HepG2 (cell line): ENCODE measurements at regions not wholly inside any gene's neighbourhood (a gene's known extent, or its start where the extent isn't known, plus 50 kb on each side); places are given as distances from the start of the nearest gene placed in this dataset.

Experiments
- JDP2 ChIP-seq: sonication (generic); formaldehyde crosslinking; IDR thresholded peaks from 2 replicates; pipeline ENCODE4 v1.8.1; 2022; ENCODE audit warnings: missing genetic modification reagents, borderline replicate concordance
- TF ChIP-seq, protein P1 (sequence below): sonication (generic); formaldehyde crosslinking; IDR thresholded peaks from 2 replicates; pipeline ENCODE4 v1.9.0; 2022; ENCODE audit warnings: low read depth, missing genetic modification reagents
- TF ChIP-seq, protein P2 (sequence below): sonication (generic); formaldehyde crosslinking; IDR thresholded peaks from 2 replicates; pipeline ENCODE4 v1.5.1; 2020; ENCODE audit warnings: mild to moderate bottlenecking, missing genetic modification reagents
- TF ChIP-seq, protein P3 (sequence below): sonication (generic); formaldehyde crosslinking; IDR thresholded peaks from 2 replicates; pipeline ENCODE4 v1.4.0; 2020; ENCODE audit warnings: missing genetic modification reagents

DNA sequence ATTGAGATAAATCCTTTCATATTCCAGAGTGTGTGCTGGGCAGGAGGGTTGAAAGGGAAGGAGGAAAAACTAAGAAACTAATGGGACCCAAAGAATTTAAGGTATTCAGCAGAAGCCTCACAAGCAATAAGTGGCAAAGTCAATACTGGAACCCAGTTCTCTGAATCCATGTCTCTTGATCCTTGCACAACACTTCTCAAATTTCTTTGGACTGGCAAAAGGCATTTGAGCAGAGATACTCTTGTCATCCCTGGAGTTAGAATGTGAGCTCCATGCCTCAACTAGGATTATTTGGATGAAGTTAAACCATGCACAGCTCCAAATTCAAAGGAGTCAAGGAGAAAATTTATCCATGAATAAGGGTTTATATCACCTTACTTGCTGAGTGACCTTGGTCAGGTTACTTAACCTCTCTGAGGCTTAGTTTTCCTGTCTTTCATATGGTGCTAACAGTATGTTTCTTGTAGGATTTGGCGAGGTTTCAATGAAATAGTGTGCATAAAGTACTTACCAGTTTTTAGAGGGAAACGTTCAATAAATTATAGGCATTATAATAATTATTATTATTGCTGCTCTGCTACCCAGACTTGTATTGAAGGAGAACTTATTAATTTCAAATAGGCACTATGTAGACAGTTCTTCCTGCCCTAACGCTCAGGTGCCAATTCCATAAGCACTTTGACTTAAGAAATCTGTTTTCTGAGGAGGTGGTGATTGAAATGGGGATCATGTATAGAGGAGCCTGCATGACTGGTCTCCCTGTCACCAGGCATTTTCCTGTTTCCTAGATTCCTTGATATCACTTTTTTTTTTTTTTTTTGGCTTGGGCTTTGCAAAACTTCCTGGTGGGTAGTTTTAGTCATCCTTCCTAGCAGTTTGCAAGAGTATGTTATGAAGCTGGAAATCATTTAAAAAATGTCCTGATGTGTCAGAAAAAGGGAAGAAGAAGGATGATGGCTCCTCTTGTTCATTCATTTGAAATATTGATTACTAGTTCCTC lies 125.0 kb upstream of the JUN start (continued):
- TF ChIP-seq, protein P1, sequence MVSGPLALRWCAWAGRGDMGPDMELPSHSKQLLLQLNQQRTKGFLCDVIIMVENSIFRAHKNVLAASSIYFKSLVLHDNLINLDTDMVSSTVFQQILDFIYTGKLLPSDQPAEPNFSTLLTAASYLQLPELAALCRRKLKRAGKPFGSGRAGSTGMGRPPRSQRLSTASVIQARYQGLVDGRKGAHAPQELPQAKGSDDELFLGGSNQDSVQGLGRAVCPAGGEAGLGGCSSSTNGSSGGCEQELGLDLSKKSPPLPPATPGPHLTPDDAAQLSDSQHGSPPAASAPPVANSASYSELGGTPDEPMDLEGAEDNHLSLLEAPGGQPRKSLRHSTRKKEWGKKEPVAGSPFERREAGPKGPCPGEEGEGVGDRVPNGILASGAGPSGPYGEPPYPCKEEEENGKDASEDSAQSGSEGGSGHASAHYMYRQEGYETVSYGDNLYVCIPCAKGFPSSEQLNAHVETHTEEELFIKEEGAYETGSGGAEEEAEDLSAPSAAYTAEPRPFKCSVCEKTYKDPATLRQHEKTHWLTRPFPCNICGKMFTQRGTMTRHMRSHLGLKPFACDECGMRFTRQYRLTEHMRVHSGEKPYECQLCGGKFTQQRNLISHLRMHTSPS = no peak
- TF ChIP-seq, protein P2, sequence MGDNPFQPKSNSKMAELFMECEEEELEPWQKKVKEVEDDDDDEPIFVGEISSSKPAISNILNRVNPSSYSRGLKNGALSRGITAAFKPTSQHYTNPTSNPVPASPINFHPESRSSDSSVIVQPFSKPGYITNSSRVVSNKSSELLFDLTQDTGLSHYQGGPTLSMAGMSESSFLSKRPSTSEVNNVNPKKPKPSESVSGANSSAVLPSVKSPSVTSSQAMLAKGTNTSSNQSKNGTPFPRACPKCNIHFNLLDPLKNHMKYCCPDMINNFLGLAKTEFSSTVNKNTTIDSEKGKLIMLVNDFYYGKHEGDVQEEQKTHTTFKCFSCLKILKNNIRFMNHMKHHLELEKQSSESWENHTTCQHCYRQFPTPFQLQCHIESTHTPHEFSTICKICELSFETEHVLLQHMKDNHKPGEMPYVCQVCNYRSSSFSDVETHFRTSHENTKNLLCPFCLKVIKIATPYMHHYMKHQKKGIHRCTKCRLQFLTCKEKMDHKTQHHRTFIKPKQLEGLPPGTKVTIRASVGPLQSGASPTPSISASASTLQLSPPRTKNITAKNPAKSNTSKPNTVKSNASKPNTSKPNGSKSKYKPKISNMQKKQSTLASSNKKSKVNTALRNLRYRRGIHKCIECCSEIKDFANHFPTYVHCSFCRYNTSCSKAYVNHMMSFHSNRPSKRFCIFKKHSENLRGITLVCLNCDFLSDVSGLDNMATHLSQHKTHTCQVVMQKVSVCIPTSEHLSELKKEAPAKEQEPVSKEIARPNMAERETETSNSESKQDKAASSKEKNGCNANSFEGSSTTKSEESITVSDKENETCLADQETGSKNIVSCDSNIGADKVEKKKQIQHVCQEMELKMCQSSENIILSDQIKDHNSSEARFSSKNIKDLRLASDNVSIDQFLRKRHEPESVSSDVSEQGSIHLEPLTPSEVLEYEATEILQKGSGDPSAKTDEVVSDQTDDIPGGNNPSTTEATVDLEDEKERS = no peak
- TF ChIP-seq, protein P3, sequence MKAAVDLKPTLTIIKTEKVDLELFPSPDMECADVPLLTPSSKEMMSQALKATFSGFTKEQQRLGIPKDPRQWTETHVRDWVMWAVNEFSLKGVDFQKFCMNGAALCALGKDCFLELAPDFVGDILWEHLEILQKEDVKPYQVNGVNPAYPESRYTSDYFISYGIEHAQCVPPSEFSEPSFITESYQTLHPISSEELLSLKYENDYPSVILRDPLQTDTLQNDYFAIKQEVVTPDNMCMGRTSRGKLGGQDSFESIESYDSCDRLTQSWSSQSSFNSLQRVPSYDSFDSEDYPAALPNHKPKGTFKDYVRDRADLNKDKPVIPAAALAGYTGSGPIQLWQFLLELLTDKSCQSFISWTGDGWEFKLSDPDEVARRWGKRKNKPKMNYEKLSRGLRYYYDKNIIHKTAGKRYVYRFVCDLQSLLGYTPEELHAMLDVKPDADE (CRISPR knock-in tag) = no peak
- TF ChIP-seq JDP2 (CRISPR knock-in tag) = no peak
